Endothelial cell of umbilical vein (primary cell): ENCODE measurements at regions not wholly inside any gene's neighbourhood (a gene's known extent, or its start where the extent isn't known, plus 50 kb on each side); places are given as distances from the start of the nearest gene placed in this dataset.

Experiments
- BruUV-seq: library from RNA; stranded (reverse); fragments of 400-500 nt; replicated peaks from 2 replicates; lab custom pipeline; 2021; lab: Mats Ljungman, UMichigan
- CTCF ChIA-PET: fragments of 300-600, 350-600 bp; sonication (Branson Sonifier 250); formaldehyde crosslinking; loops from one replicate; lab custom pipeline; 2021; ENCODE audit warnings: antibody characterized with exemption, inconsistent platforms; lab: Charles Lee
- POLR2A ChIA-PET: fragments of 300-600, 350-600 bp; sonication (Branson Sonifier 250); formaldehyde crosslinking; loops from one replicate; lab custom pipeline; 2021; ENCODE audit warnings: antibody characterized with exemption, inconsistent platforms; lab: Charles Lee
- DNase-seq: peaks from one replicate; pipeline ENCODE4 v3.0.0-alpha.2; 2011; ENCODE audit warnings: low read depth, low spot score
- FAIRE-seq: peaks from 2 replicates; lab custom pipeline; 2011; peaks lifted over from hg19 to GRCh38; lab: Jason Lieb, UNC
- H2AFZ ChIP-seq: 2 replicates; pipeline ENCODE4 v1.6.0; 2012; ENCODE audit warnings: low read depth, low read length, control low read depth, inconsistent platforms
- H3K27ac ChIP-seq: 2 replicates; pipeline ENCODE4 v1.5.1; 2011; ENCODE audit warnings: low read depth, mild to moderate bottlenecking, control low read depth, low read length, moderate library complexity; ENCODE audit not compliant: insufficient read depth
- H3K27me3 ChIP-seq, 2 experiments: 2 replicates each; pipeline versions ENCODE4 v1.6.0 to v1.6.1; 2011; ENCODE audit warnings: low read length in 2 of 2, mixed read lengths in 1 of 2; ENCODE audit not compliant: control insufficient read depth in 2 of 2, insufficient read depth in 2 of 2
- H3K36me3 ChIP-seq, 2 experiments: 2 replicates in 1 of 2; 3 replicates in 1 of 2; pipeline ENCODE4 v1.5.1; 2011; ENCODE audit warnings: low read length in 2 of 2, mild to moderate bottlenecking in 1 of 2, moderate library complexity in 1 of 2; ENCODE audit not compliant: control insufficient read depth in 2 of 2, insufficient read depth in 2 of 2; ENCODE audit errors: extremely low read depth in 1 of 2
- H3K4me1 ChIP-seq: 3 replicates; pipeline ENCODE4 v1.5.1; 2011; ENCODE audit warnings: mild to moderate bottlenecking, low read length; ENCODE audit not compliant: control insufficient read depth, insufficient read depth; ENCODE audit errors: extremely low read depth
- H3K4me2 ChIP-seq: 2 replicates; pipeline ENCODE4 v1.6.1; 2011; ENCODE audit warnings: low read length, control low read depth, mixed read lengths; ENCODE audit not compliant: insufficient read depth
- H3K4me3 ChIP-seq, 3 experiments: fragments of 200-600 bp in 1 of 3; sonication (generic), shearing (Covaris generic) in 1 of 3; replicated peaks in 1 of 3; 2 replicates each; pipeline ENCODE4 v1.5.1; 2011 to 2016; ENCODE audit warnings: control low read depth in 3 of 3, low read length in 3 of 3, mild to moderate bottlenecking in 2 of 3, inconsistent platforms in 1 of 3, low read depth in 1 of 3, moderate library complexity in 1 of 3; ENCODE audit not compliant: insufficient read depth in 1 of 3
- H3K79me2 ChIP-seq: 2 replicates; pipeline ENCODE4 v1.6.0; 2012; ENCODE audit warnings: low read length, inconsistent platforms; ENCODE audit not compliant: control insufficient read depth, insufficient read depth
- H3K9ac ChIP-seq: replicated peaks from 2 replicates; pipeline ENCODE3; 2011; ENCODE audit warnings: low read length, control low read depth; ENCODE audit not compliant: insufficient read depth; ENCODE audit errors: extremely low read depth
- H3K9me1 ChIP-seq: replicated peaks from 3 replicates; pipeline ENCODE4 v1.6.0; 2011; ENCODE audit warnings: mild to moderate bottlenecking, low read length; ENCODE audit not compliant: control insufficient read depth, insufficient read depth; ENCODE audit errors: extremely low read depth
- H3K9me3 ChIP-seq: replicated peaks from 2 replicates; pipeline ENCODE4 v1.5.1; 2012; ENCODE audit warnings: low read length, inconsistent platforms; ENCODE audit not compliant: control insufficient read depth, insufficient read depth
- H4K20me1 ChIP-seq: replicated peaks from 2 replicates; pipeline ENCODE3; 2011; ENCODE audit warnings: mild to moderate bottlenecking, low read length; ENCODE audit not compliant: control insufficient read depth, insufficient read depth; ENCODE audit errors: extremely low read depth
- CTCF ChIP-seq, 2 donors: IDR thresholded peaks; 1 replicate in 1 of 2; 2 replicates in 1 of 2; pipeline ENCODE4 v1.5.1; 2011; ENCODE audit warnings: low read length in 2 of 2, mild to moderate bottlenecking in 2 of 2, moderate library complexity in 2 of 2, control low read depth in 1 of 2, inconsistent platforms in 1 of 2, low read depth in 1 of 2; ENCODE audit not compliant: insufficient read depth in 1 of 2; ENCODE audit errors: extremely low read depth in 1 of 2
- EZH2 ChIP-seq: IDR thresholded peaks from 2 replicates; pipeline ENCODE4 v1.6.1; 2012; ENCODE audit warnings: borderline replicate concordance, low read depth, mild to moderate bottlenecking, moderate library complexity, low read length, inconsistent platforms; ENCODE audit not compliant: severe bottlenecking
- FOS ChIP-seq: IDR thresholded peaks from 2 replicates; pipeline ENCODE4 v1.6.1; 2011; ENCODE audit warnings: mild to moderate bottlenecking, low read length, moderate library complexity, borderline replicate concordance; ENCODE audit not compliant: insufficient read depth
- GATA2 ChIP-seq: IDR thresholded peaks from 2 replicates; pipeline ENCODE4 v1.7.0; 2011; ENCODE audit warnings: low read depth, mild to moderate bottlenecking, moderate library complexity, mixed read lengths, low read length; ENCODE audit not compliant: insufficient read length, insufficient read depth
- JUN ChIP-seq: IDR thresholded peaks from 2 replicates; pipeline ENCODE4 v1.6.1; 2011; ENCODE audit warnings: borderline replicate concordance, low read depth; ENCODE audit not compliant: insufficient read length, insufficient read depth
- MYC ChIP-seq: IDR thresholded peaks from one replicate; pipeline ENCODE4 v1.6.1; 2011; ENCODE audit warnings: mild to moderate bottlenecking, low read depth, low read length
- POLR2A ChIP-seq: IDR thresholded peaks from 2 replicates; pipeline ENCODE4 v1.6.1; 2012; ENCODE audit warnings: low read depth, mild to moderate bottlenecking, control low read depth, low read length
- POLR2AphosphoS5 ChIP-seq: IDR thresholded peaks from 2 replicates; pipeline ENCODE4 v1.6.1; 2012; ENCODE audit warnings: low read depth, mild to moderate bottlenecking, control low read depth, low read length, moderate library complexity; ENCODE audit not compliant: insufficient read depth
- dilution Hi-C: fragments of 300-500 bp; cut with MboI; formaldehyde crosslinking; loops from one replicate; pipeline ENCODE4 v1.15.0; 2019; ENCODE audit warnings: low sequenced_read_pairs; ENCODE audit not compliant: extremely low pct_ligation_motif_present
- intact Hi-C: fragments of 100-400 bp; cut with micrococcal nuclease; formaldehyde crosslinking; loops from one replicate; pipeline ENCODE4 v1.10.0; 2022
- TF ChIP-seq, protein P1 (sequence below): IDR thresholded peaks from 2 replicates; pipeline ENCODE4 v1.6.1; 2011; ENCODE audit not compliant: insufficient read depth, insufficient read length

DNA sequence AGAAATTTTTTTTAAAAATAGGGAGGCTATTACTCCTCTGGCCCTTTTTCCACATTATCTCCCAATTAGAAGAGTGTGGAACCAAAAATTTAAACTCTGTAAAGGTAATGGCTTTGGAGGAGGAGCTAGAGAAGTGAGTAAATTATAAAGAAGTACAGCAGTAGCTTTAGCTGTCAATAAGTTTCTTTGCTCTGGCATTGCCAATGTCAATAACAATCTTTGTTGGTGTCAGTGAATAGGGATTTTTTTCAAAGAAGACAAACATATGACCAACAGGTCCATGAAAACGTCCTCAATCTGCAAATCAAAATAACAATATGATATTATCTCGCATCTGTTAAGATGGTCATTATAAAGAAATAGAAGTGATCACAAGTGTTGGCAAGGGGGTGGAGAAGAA, 227.1 kb upstream of the MBL2 start:
- Histone ChIP-seq H3K27ac (no peak overlapping the region), H4K20me1 (no peaks in the 10 kb centered on the region), H3K36me3 (no peaks in the 10 kb centered on the region), H3K79me2 (no peaks in the 10 kb centered on the region), H3K9me3 (no peaks in the 10 kb centered on the region), H3K4me3 (no peak overlapping the region), H3K4me1 (no peaks in the 10 kb centered on the region), H3K9ac (no peak overlapping the region), H3K27me3 (no peaks in the 10 kb centered on the region), H2AFZ (no peak overlapping the region), H3K4me2 (no peak overlapping the region), H3K9me1 (no peaks in the 10 kb centered on the region)
- dilution Hi-C loops (no loop called here), intact Hi-C loops (loop anchor here (5.0 kb wide), 1 partner anchor 53 kb away; no protein-coding TSS in a partner anchor)
- ChIA-PET CTCF (no interaction called here), POLR2A (no interaction called here)
- FAIRE-seq: no peak
- no peak for TF ChIP-seq FOS
- TF ChIP-seq EZH2: no peak
- no peak for TF ChIP-seq CTCF (IDR thresholded peaks at IDR 0.05; ENCODE audit: extremely low read depth in 1 of 2, insufficient read depth in 1 of 2, low read depth in 1 of 2, low read length in 2 of 2)
- no peak for TF ChIP-seq MYC
- TF ChIP-seq, protein P1, sequence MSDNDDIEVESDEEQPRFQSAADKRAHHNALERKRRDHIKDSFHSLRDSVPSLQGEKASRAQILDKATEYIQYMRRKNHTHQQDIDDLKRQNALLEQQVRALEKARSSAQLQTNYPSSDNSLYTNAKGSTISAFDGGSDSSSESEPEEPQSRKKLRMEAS: no peak
- TF ChIP-seq JUN: no peak
- no peak for TF ChIP-seq GATA2
- TF ChIP-seq POLR2AphosphoS5: no peak
- no peak for TF ChIP-seq POLR2A
- no TSS peak for BruUV-seq
- DNase-seq: no peak
